OCI-LY7 (cell line): ENCODE measurements at regions not wholly inside any gene's neighbourhood (a gene's known extent, or its start where the extent isn't known, plus 50 kb on each side); places are given as distances from the start of the nearest gene placed in this dataset.

ENCODE experiments used
- BruUV-seq: library from RNA; stranded (reverse); fragments of 400-500 nt; replicated peaks from 2 replicates; lab custom pipeline; 2021; lab: Mats Ljungman, UMichigan
- CTCF ChIA-PET: fragments of 300-600 bp; sonication (Branson Sonifier 250); formaldehyde crosslinking; loops from one replicate; lab custom pipeline; 2022; ENCODE audit warnings: antibody characterized with exemption; ENCODE audit not compliant: unreplicated experiment; lab: Charles Lee
- POLR2A ChIA-PET: fragments of 300-600 bp; sonication (Branson Sonifier 250); formaldehyde crosslinking; loops from one replicate; lab custom pipeline; 2022; ENCODE audit warnings: antibody characterized with exemption; lab: Charles Lee
- DNase-seq: peaks from one replicate; pipeline ENCODE4 v3.0.0-alpha.2; 2015; ENCODE audit warnings: low spot score
- H2AFZ ChIP-seq: fragments of 200-600 bp; sonication (generic), shearing (Covaris generic); 2 replicates; pipeline ENCODE4 v1.6.1; 2014; ENCODE audit warnings: mild to moderate bottlenecking, antibody characterized with exemption, low read length, moderate library complexity
- H3K27ac ChIP-seq: fragments of 200-600 bp; sonication (generic); 2 replicates; pipeline ENCODE4 v1.5.1; 2014; ENCODE audit warnings: mixed run types, low read depth, mild to moderate bottlenecking, moderate library complexity, low read length, inconsistent platforms; ENCODE audit not compliant: poor library complexity, severe bottlenecking
- H3K36me3 ChIP-seq: fragments of 200-600 bp; sonication (generic); 2 replicates; pipeline ENCODE4 v1.6.1; 2014; ENCODE audit warnings: mild to moderate bottlenecking, antibody characterized with exemption, low read length, moderate library complexity, mixed read lengths; ENCODE audit not compliant: insufficient read depth
- H3K4me1 ChIP-seq: fragments of 200-600 bp; sonication (generic); 2 replicates; pipeline ENCODE4 v1.5.1; 2014; ENCODE audit warnings: mild to moderate bottlenecking, low read length; ENCODE audit not compliant: insufficient read depth, poor library complexity, severe bottlenecking
- H3K4me2 ChIP-seq: fragments of 200-600 bp; sonication (generic); 2 replicates; pipeline ENCODE4 v1.6.1; 2014; ENCODE audit warnings: mild to moderate bottlenecking, low read length
- H3K4me3 ChIP-seq: fragments of 200-600 bp; sonication (generic); 2 replicates; pipeline ENCODE4 v1.5.1; 2014; ENCODE audit warnings: mild to moderate bottlenecking, low read depth, low read length; ENCODE audit not compliant: poor library complexity, severe bottlenecking
- H3K79me2 ChIP-seq: fragments of 200-600 bp; sonication (generic); 2 replicates; pipeline ENCODE4 v1.6.1; 2016; ENCODE audit warnings: low read depth, mild to moderate bottlenecking, low read length, moderate library complexity, mixed read lengths; ENCODE audit not compliant: insufficient read depth
- H3K9me2 ChIP-seq: fragments of 200-600 bp; sonication (generic); 2 replicates; pipeline ENCODE4 v1.6.1; 2016; ENCODE audit warnings: mild to moderate bottlenecking, low read length, mixed read lengths; ENCODE audit not compliant: insufficient read depth
- H3K9me3 ChIP-seq: fragments of 200-600 bp; sonication (generic); 2 replicates; pipeline ENCODE4 v1.6.1; 2014; ENCODE audit warnings: mild to moderate bottlenecking, mixed run types, low read length, mixed read lengths
- H4K20me1 ChIP-seq: fragments of 200-600 bp; sonication (generic); 2 replicates; pipeline ENCODE4 v1.6.1; 2014; ENCODE audit warnings: mild to moderate bottlenecking, antibody characterized with exemption, low read length, moderate library complexity, mixed read lengths; ENCODE audit not compliant: insufficient read depth
- CTCF ChIP-seq: fragments of 200-600 bp; sonication (generic); conservative IDR thresholded peaks from 2 replicates; pipeline ENCODE4 v1.5.1; 2014; ENCODE audit warnings: mild to moderate bottlenecking, antibody characterized with exemption, low read length, moderate library complexity, mixed read lengths
- EZH2phosphoT487 ChIP-seq: fragments of 200-600 bp; sonication (generic); IDR thresholded peaks from 2 replicates; pipeline ENCODE4 v1.6.1; 2018; ENCODE audit warnings: low read depth, borderline replicate concordance, mild to moderate bottlenecking, mixed run types, antibody characterized with exemption, low read length, moderate library complexity, mixed read lengths
- intact Hi-C: fragments of 100-400 bp; cut with micrococcal nuclease; formaldehyde crosslinking; loops from one replicate; pipeline ENCODE4 v1.10.0; 2022; ENCODE audit not compliant: unreplicated experiment

- TF ChIP-seq EZH2phosphoT487 (no peak), CTCF (no peak)
- no peaks in the 10 kb centered on the region for H3K79me2 ChIP-seq
- no peak for DNase-seq
- no peak overlapping the region for H3K4me3 ChIP-seq
- H3K9me3 ChIP-seq, result no peaks in the 10 kb centered on the region
- no peaks in the 10 kb centered on the region for H4K20me1 ChIP-seq
- H3K4me1 ChIP-seq, result no peaks in the 10 kb centered on the region
- no peaks in the 10 kb centered on the region for H3K36me3 ChIP-seq
- POLR2A ChIA-PET, result no interaction called here
- no peak overlapping the region for H3K27ac ChIP-seq
- no peak overlapping the region for H3K4me2 ChIP-seq
- H2AFZ ChIP-seq, result no peak overlapping the region
- H3K9me2 ChIP-seq, result no peaks in the 10 kb centered on the region
- CTCF ChIA-PET, result no interaction called here
- no TSS peak for BruUV-seq
- intact Hi-C loops, result no loop called here
Measured at GRCh38 chr6:139742671-139743070, 368.2 kb upstream of the CITED2 start.

- no peak for DNase-seq
- no peaks in the 10 kb centered on the region for H3K36me3 ChIP-seq
- no peak overlapping the region for H3K27ac ChIP-seq
- no peak overlapping the region for H2AFZ ChIP-seq
- H4K20me1 ChIP-seq, result no peaks in the 10 kb centered on the region
- no TSS peak for BruUV-seq
- TF ChIP-seq CTCF, result no peak
- TF ChIP-seq EZH2phosphoT487, result no peak
- no peaks in the 10 kb centered on the region for H3K9me3 ChIP-seq
- H3K79me2 ChIP-seq, result no peaks in the 10 kb centered on the region
- POLR2A ChIA-PET, result interaction anchor here (0.7 to 1.2 kb wide), 2 partner anchors 12 to 820 kb away, joined by 3 to 4 read pairs; no protein-coding TSS in a partner anchor
- H3K4me1 ChIP-seq, result no peaks in the 10 kb centered on the region
- intact Hi-C loops, result no loop called here
- H3K4me2 ChIP-seq, result no peak overlapping the region
- no peaks in the 10 kb centered on the region for H3K9me2 ChIP-seq
- H3K4me3 ChIP-seq, result no peak overlapping the region
- CTCF ChIA-PET, result no interaction called here
Measured at GRCh38 chr6:139738801-139739455, 364.5 kb upstream of the CITED2 start.

GRCh38 chr6:139736325-139736906 lies 362.0 kb upstream of the CITED2 start:
- TF ChIP-seq EZH2phosphoT487 (no peak), CTCF (no peak)
- no peak for DNase-seq
- H3K4me2 ChIP-seq, result no peak overlapping the region

More at GRCh38 chr6:139736325-139736906, 362.0 kb upstream of the CITED2 start:
- H4K20me1 ChIP-seq, result no peaks in the 10 kb centered on the region
- CTCF ChIA-PET, result no interaction called here
- H3K4me3 ChIP-seq, result no peak overlapping the region
- H3K79me2 ChIP-seq, result no peaks in the 10 kb centered on the region
- intact Hi-C loops, result no loop called here
- H2AFZ ChIP-seq, result no peak overlapping the region
- H3K9me3 ChIP-seq, result no peaks in the 10 kb centered on the region
- POLR2A ChIA-PET, result interaction anchor here (0.5 kb wide), 1 partner anchor 1542 kb away, joined by 3 read pairs; no protein-coding TSS in a partner anchor
- no TSS peak for BruUV-seq
- no peaks in the 10 kb centered on the region for H3K36me3 ChIP-seq
- no peak overlapping the region for H3K27ac ChIP-seq
- no peaks in the 10 kb centered on the region for H3K4me1 ChIP-seq
- no peaks in the 10 kb centered on the region for H3K9me2 ChIP-seq
